SK-N-SH (cell line): ENCODE measurements at regions not wholly inside any gene's neighbourhood (a gene's known extent, or its start where the extent isn't known, plus 50 kb on each side); places are given as distances from the start of the nearest gene placed in this dataset.

ENCODE experiments used
- CTCF ChIA-PET: fragments of 300-600, 350-600 bp; formaldehyde crosslinking; extraction: SDS; loops from one replicate; lab custom pipeline; 2021; lab: Yijun Ruan, JAX
- POLR2A ChIA-PET: fragments of 350-600 bp; sonication (Branson Sonifier 250); formaldehyde crosslinking; extraction: SDS; loops from one replicate; lab custom pipeline; 2020; ENCODE audit warnings: antibody characterized with exemption, inconsistent platforms; lab: Yijun Ruan, JAX
- DNase-seq: peaks from one replicate; pipeline ENCODE4 v3.0.0; 2012
- H2AFZ ChIP-seq: fragments of 200-600 bp; sonication (generic); 2 replicates; pipeline ENCODE4 v1.8.1; 2016; ENCODE audit warnings: antibody characterized with exemption, mild to moderate bottlenecking, low read depth
- H3F3A ChIP-seq: fragments of 200-600 bp; sonication (generic); replicated peaks from 2 replicates; pipeline ENCODE3; 2016; ENCODE audit warnings: antibody characterized with exemption, mild to moderate bottlenecking; ENCODE audit not compliant: insufficient read depth
- H3K27ac ChIP-seq, 2 experiments: fragments of 200-500 bp in 1 of 2; fragments of 200-600 bp in 1 of 2; sonication (Bioruptor generic) in 1 of 2; sonication (generic), shearing (Covaris generic) in 1 of 2; 2 replicates each; pipeline versions ENCODE4 v1.5.1 to v1.6.1; 2014 to 2016; ENCODE audit warnings: low read depth in 2 of 2, inconsistent platforms in 1 of 2, low read length in 1 of 2, mild to moderate bottlenecking in 1 of 2, mixed read lengths in 1 of 2
- H3K27me3 ChIP-seq: fragments of 200-600 bp; sonication (generic), shearing (Covaris generic); 2 replicates; pipeline ENCODE4 v1.6.1; 2016; ENCODE audit warnings: mixed run types; ENCODE audit not compliant: insufficient read depth
- H3K36me3 ChIP-seq, 2 experiments: fragments of 200-500 bp in 1 of 2; fragments of 200-600 bp in 1 of 2; sonication (Bioruptor generic) in 1 of 2; sonication (generic) in 1 of 2; replicated peaks in 1 of 2; 2 replicates each; pipeline versions ENCODE3 to v1.5.1; 2014 to 2016; ENCODE audit warnings: low read length in 1 of 2, mild to moderate bottlenecking in 1 of 2; ENCODE audit not compliant: insufficient read depth in 2 of 2, control insufficient read depth in 1 of 2
- H3K4me1 ChIP-seq, 2 experiments: fragments of 200-500 bp in 1 of 2; fragments of 200-600 bp in 1 of 2; sonication (Bioruptor generic) in 1 of 2; sonication (generic), shearing (Covaris generic) in 1 of 2; 2 replicates each; pipeline versions ENCODE4 v1.5.1 to v1.6.1; 2014 to 2016; ENCODE audit warnings: low read depth in 1 of 2, low read length in 1 of 2, mixed run types in 1 of 2; ENCODE audit not compliant: insufficient read depth in 2 of 2, control insufficient read depth in 1 of 2
- H3K4me2 ChIP-seq: fragments of 200-600 bp; sonication (generic), shearing (Covaris generic); 2 replicates; pipeline ENCODE4 v1.6.1; 2017; ENCODE audit warnings: mixed run types
- H3K4me3 ChIP-seq, 2 experiments: fragments of 200-500 bp in 1 of 2; fragments of 200-600 bp in 1 of 2; sonication (Bioruptor generic) in 1 of 2; sonication (generic), shearing (Covaris generic) in 1 of 2; 2 replicates each; pipeline versions ENCODE4 v1.5.1 to v1.8.1; 2014 to 2016; ENCODE audit warnings: low read depth in 2 of 2, inconsistent platforms in 1 of 2, low read length in 1 of 2, mild to moderate bottlenecking in 1 of 2, mixed read lengths in 1 of 2, moderate library complexity in 1 of 2
- H3K79me2 ChIP-seq: fragments of 200-600 bp; sonication (generic); 2 replicates; pipeline ENCODE4 v1.8.1; 2017; ENCODE audit warnings: mild to moderate bottlenecking; ENCODE audit not compliant: insufficient read depth
- H3K9ac ChIP-seq: fragments of 200-600 bp; sonication (generic); 2 replicates; pipeline ENCODE4 v1.6.1; 2017; ENCODE audit warnings: mixed run types
- H3K9me2 ChIP-seq: fragments of 200-600 bp; sonication (generic); 2 replicates; pipeline ENCODE4 v1.6.1; 2017; ENCODE audit warnings: mixed run types
- H3K9me3 ChIP-seq: fragments of 200-600 bp; sonication (generic); 2 replicates; pipeline ENCODE4 v1.6.1; 2017; ENCODE audit warnings: mixed run types, mild to moderate bottlenecking, moderate library complexity
- H4K20me1 ChIP-seq: fragments of 200-600 bp; sonication (generic); 2 replicates; pipeline ENCODE4 v1.6.1; 2017; ENCODE audit warnings: mild to moderate bottlenecking, mixed run types; ENCODE audit not compliant: insufficient read depth
- CHD2 ChIP-seq: fragments of 150-350 bp; IDR thresholded peaks from 2 replicates; pipeline ENCODE4 v1.6.1; 2018; ENCODE audit warnings: low read length; ENCODE audit not compliant: partially characterized antibody
- ELF1 ChIP-seq: IDR thresholded peaks from 2 replicates; pipeline ENCODE4 v1.4.0; 2012
- EP300 ChIP-seq, 2 experiments: IDR thresholded peaks; 2 replicates each; pipeline versions ENCODE4 v1.4.0 to v1.6.1; 2012; ENCODE audit warnings: borderline replicate concordance in 1 of 2, low read depth in 1 of 2, low read length in 1 of 2
- GABPA ChIP-seq: IDR thresholded peaks from 2 replicates; pipeline ENCODE4 v1.4.0; 2012; ENCODE audit warnings: low read depth, mild to moderate bottlenecking
- GATA2 ChIP-seq: sonication (generic); formaldehyde crosslinking; IDR thresholded peaks from 2 replicates; pipeline ENCODE4 v1.5.0; 2020; ENCODE audit warnings: mild to moderate bottlenecking, missing genetic modification reagents
- JUND ChIP-seq: IDR thresholded peaks from 2 replicates; pipeline ENCODE4 v1.4.0; 2012
- MXI1 ChIP-seq: IDR thresholded peaks from 2 replicates; pipeline ENCODE4 v1.6.1; 2012; ENCODE audit warnings: mild to moderate bottlenecking, low read depth, low read length, improper control_type of control experiment
- RAD21 ChIP-seq: IDR thresholded peaks from 2 replicates; pipeline ENCODE4 v1.6.1; 2012; ENCODE audit warnings: mild to moderate bottlenecking, low read length
- RFX5 ChIP-seq: IDR thresholded peaks from 2 replicates; pipeline ENCODE4 v1.6.1; 2012; ENCODE audit warnings: mild to moderate bottlenecking, improper control_type of control experiment, low read length
- SMC3 ChIP-seq: IDR thresholded peaks from 2 replicates; pipeline ENCODE4 v1.6.1; 2012; ENCODE audit warnings: low read depth, low read length, improper control_type of control experiment
- YY1 ChIP-seq: IDR thresholded peaks from 2 replicates; pipeline ENCODE4 v1.4.0; 2012; ENCODE audit warnings: low read depth, mild to moderate bottlenecking
- WGBS: methylation state at CpG from one replicate; pipeline ENCODE4 v1.1.6; 2017; ENCODE audit warnings: low lambda C conversion rate; 5-methylcytosine and 5-hydroxymethylcytosine counted together
- TF ChIP-seq, protein P1 (sequence below): fragments of 150-350 bp; IDR thresholded peaks from 2 replicates; pipeline ENCODE4 v1.6.1; 2017; ENCODE audit warnings: antibody characterized with exemption, low read length, low read depth, borderline replicate concordance
- TF ChIP-seq, protein P2 (sequence below): IDR thresholded peaks from 2 replicates; pipeline ENCODE4; 2012
- TF ChIP-seq, protein P3 (sequence below): fragments of 200-600 bp; sonication (generic); IDR thresholded peaks from 2 replicates; pipeline ENCODE4 v1.6.1; 2017; ENCODE audit warnings: antibody characterized with exemption, mild to moderate bottlenecking, moderate library complexity
- TF ChIP-seq, protein P4 (sequence below): fragments of 150-350 bp; IDR thresholded peaks from 2 replicates; pipeline ENCODE4 v1.6.1; 2016; ENCODE audit warnings: mild to moderate bottlenecking, low read depth, low read length

DNA sequence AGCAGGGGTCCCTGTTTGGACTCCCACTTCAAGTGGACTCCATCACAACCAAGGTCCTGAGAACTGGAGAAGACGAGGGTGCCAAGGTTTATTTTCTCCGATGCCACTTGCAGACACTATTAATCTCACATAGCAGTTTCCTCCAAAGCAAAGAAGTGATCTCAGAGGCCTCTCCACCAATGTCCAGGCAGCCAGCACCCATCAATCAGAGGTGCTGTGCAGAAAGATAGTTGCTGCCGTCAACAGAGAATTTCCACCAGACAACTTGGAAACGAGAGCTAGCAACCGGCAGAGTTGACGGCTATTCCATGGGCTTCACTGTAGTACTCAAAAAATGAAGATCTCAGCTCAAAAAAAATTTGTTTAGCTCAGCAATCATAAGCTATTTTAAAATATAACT, 438.6 kb upstream of the PFKP start:
- POLR2A ChIA-PET, result interaction anchor here (0.7 kb wide), 1 partner anchor 10 kb away, joined by 3 read pairs; no protein-coding TSS in a partner anchor
- H3K4me3 ChIP-seq, result no peak overlapping the region
- H4K20me1 ChIP-seq, result no peaks in the 10 kb centered on the region
- 0 out of 2 replicates have a peak, but pooled peaks cover 3% of the 10 kb centered on the region for H3K9me3 ChIP-seq
- H3K79me2 ChIP-seq, result no peaks in the 10 kb centered on the region
- no peak overlapping the region for H2AFZ ChIP-seq
- H3K27ac ChIP-seq, result no peak overlapping the region
- DNase-seq, result no peak
- TF ChIP-seq JUND, result no peak
- no peak for TF ChIP-seq GABPA
- TF ChIP-seq ELF1, result no peak
- TF ChIP-seq, all 33 proteins: peak for 0
- no peaks in the 10 kb centered on the region for H3K36me3 ChIP-seq
- WGBS, result 37% methylated on average over 6 of the region's 6 CpGs
- H3F3A ChIP-seq, result no peaks in the 10 kb centered on the region
- H3K27me3 ChIP-seq, result no peaks in the 10 kb centered on the region
- CTCF ChIA-PET, result interaction anchor here (3.6 kb wide), 1 partner anchor 10 kb away, joined by 19 read pairs; no protein-coding TSS in a partner anchor
- no peak overlapping the region for H3K9ac ChIP-seq
- H3K9me2 ChIP-seq, result no peaks in the 10 kb centered on the region
- H3K4me1 ChIP-seq, result no peaks in the 10 kb centered on the region
- no peak overlapping the region for H3K4me2 ChIP-seq

DNA sequence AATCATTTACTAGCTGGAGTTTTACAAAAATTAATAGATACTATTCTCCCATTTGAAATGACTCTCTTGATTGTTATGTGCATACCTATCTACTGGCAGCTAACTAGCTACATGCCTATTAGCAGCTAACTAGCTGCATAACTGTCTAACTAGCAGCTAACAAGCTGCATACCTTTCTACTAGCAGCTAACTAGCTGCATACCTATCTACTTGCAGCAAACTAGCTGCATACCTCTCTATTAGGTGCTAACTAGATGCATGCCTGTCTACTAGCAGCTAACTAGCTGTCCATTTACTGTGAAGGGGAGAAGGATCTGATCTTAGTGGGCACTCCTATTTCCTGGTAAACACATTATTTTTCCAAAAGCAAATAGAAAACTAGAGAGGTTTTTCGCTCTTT, 439.4 kb upstream of the PFKP start:
- Histone ChIP-seq H3K4me3 (no peak overlapping the region), H3K79me2 (no peaks in the 10 kb centered on the region), H3K9ac (no peak overlapping the region), H2AFZ (no peak overlapping the region), H4K20me1 (no peaks in the 10 kb centered on the region), H3K9me3 (0 out of 2 replicates have a peak, but pooled peaks cover 3% of the 10 kb centered on the region), H3K4me2 (no peak overlapping the region), H3F3A (no peaks in the 10 kb centered on the region), H3K36me3 (no peaks in the 10 kb centered on the region), H3K4me1 (no peaks in the 10 kb centered on the region), H3K27me3 (no peaks in the 10 kb centered on the region), H3K27ac (no peak overlapping the region), H3K9me2 (no peaks in the 10 kb centered on the region)
- no peak for TF ChIP-seq MXI1
- TF ChIP-seq, protein P1, sequence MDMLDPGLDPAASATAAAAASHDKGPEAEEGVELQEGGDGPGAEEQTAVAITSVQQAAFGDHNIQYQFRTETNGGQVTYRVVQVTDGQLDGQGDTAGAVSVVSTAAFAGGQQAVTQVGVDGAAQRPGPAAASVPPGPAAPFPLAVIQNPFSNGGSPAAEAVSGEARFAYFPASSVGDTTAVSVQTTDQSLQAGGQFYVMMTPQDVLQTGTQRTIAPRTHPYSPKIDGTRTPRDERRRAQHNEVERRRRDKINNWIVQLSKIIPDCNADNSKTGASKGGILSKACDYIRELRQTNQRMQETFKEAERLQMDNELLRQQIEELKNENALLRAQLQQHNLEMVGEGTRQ, result no peak
- TF ChIP-seq, protein P2, sequence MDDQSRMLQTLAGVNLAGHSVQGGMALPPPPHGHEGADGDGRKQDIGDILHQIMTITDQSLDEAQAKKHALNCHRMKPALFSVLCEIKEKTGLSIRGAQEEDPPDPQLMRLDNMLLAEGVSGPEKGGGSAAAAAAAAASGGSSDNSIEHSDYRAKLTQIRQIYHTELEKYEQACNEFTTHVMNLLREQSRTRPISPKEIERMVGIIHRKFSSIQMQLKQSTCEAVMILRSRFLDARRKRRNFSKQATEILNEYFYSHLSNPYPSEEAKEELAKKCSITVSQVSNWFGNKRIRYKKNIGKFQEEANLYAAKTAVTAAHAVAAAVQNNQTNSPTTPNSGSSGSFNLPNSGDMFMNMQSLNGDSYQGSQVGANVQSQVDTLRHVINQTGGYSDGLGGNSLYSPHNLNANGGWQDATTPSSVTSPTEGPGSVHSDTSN, result no peak
- TF ChIP-seq GATA2 (CRISPR knock-in tag), result no peak
- TF ChIP-seq GABPA, result no peak
- no peak for DNase-seq
- 31% methylated on average over 1 of the region's 1 CpG for WGBS
- POLR2A ChIA-PET, result no interaction called here
- CTCF ChIA-PET, result interaction anchor here (3.6 kb wide), 1 partner anchor 9 kb away, joined by 19 read pairs; no protein-coding TSS in a partner anchor

DNA sequence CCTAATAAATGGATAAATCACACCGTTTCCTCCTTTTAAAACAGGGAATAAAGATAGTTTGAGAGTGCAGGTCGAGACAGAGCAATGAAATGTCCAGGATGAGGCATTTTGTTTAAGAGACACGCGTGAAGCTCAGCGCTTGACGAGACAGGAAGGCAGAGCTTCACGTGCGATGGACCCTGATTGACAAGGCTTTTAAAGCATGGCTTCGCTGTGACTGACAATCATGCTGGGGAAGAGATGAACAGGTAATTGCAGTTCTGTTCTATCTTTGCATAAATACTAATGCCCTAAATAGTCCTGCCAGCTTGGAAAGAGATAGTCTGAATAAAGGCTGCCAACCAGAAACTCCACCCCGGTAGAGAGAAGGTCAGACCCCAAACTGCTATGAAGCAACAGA, 442.3 kb upstream of the PFKP start:
- 63% methylated on average over 9 of the region's 10 CpGs for WGBS
- H2AFZ ChIP-seq, result no peak overlapping the region
- no peak for TF ChIP-seq CHD2
- no peak for TF ChIP-seq YY1
- no peak for TF ChIP-seq RAD21
- TF ChIP-seq, protein P2, result no peak
- no peak for TF ChIP-seq GATA2 (CRISPR knock-in tag)
- no peak for TF ChIP-seq RFX5
- no peak for TF ChIP-seq EP300 (IDR thresholded peaks at IDR 0.05; ENCODE audit: borderline replicate concordance in 1 of 2, low read depth in 1 of 2, low read length in 1 of 2)
- TF ChIP-seq MXI1, result no peak
- TF ChIP-seq SMC3, result no peak
- TF ChIP-seq, protein P3, sequence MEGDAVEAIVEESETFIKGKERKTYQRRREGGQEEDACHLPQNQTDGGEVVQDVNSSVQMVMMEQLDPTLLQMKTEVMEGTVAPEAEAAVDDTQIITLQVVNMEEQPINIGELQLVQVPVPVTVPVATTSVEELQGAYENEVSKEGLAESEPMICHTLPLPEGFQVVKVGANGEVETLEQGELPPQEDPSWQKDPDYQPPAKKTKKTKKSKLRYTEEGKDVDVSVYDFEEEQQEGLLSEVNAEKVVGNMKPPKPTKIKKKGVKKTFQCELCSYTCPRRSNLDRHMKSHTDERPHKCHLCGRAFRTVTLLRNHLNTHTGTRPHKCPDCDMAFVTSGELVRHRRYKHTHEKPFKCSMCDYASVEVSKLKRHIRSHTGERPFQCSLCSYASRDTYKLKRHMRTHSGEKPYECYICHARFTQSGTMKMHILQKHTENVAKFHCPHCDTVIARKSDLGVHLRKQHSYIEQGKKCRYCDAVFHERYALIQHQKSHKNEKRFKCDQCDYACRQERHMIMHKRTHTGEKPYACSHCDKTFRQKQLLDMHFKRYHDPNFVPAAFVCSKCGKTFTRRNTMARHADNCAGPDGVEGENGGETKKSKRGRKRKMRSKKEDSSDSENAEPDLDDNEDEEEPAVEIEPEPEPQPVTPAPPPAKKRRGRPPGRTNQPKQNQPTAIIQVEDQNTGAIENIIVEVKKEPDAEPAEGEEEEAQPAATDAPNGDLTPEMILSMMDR, result no peak
- TF ChIP-seq, protein P4, sequence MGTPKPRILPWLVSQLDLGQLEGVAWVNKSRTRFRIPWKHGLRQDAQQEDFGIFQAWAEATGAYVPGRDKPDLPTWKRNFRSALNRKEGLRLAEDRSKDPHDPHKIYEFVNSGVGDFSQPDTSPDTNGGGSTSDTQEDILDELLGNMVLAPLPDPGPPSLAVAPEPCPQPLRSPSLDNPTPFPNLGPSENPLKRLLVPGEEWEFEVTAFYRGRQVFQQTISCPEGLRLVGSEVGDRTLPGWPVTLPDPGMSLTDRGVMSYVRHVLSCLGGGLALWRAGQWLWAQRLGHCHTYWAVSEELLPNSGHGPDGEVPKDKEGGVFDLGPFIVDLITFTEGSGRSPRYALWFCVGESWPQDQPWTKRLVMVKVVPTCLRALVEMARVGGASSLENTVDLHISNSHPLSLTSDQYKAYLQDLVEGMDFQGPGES, result no peak

More for the DNA sequence above, 442.3 kb upstream of the PFKP start:
- peaks cover 0 to 2% of the 10 kb centered on the region in 2 experiments; a peak in 1 of 4 replicates for H3K4me1 ChIP-seq
- H4K20me1 ChIP-seq, result no peaks in the 10 kb centered on the region
- H3K4me3 ChIP-seq, result no peak overlapping the region
- ChIA-PET CTCF (interaction anchor here (1.9 kb wide), 1 partner anchor 9 kb away, joined by 9 read pairs; no protein-coding TSS in a partner anchor), POLR2A (no interaction called here)
- H3K9me3 ChIP-seq, result 0 out of 2 replicates have a peak, but pooled peaks cover 3% of the 10 kb centered on the region
- no peak overlapping the region for H3K9ac ChIP-seq
- no peaks in the 10 kb centered on the region for H3K27me3 ChIP-seq
- H3K36me3 ChIP-seq, result no peaks in the 10 kb centered on the region
- no peak for DNase-seq
- no peak overlapping the region for H3K4me2 ChIP-seq
- H3K27ac ChIP-seq, result no peak overlapping the region
- no peaks in the 10 kb centered on the region for H3K79me2 ChIP-seq
- no peaks in the 10 kb centered on the region for H3F3A ChIP-seq
- H3K9me2 ChIP-seq, result no peaks in the 10 kb centered on the region
